Keratinocyte (primary cell): ENCODE measurements at regions not wholly inside any gene's neighbourhood (a gene's known extent, or its start where the extent isn't known, plus 50 kb on each side); places are given as distances from the start of the nearest gene placed in this dataset.

ENCODE experiments used
- DNase-seq: peaks from one replicate; pipeline ENCODE4 v3.0.0-alpha.2; 2011; ENCODE audit warnings: low read depth, missing footprints, low spot score
- FAIRE-seq: peaks from 2 replicates; lab custom pipeline; 2011; peaks lifted over from hg19 to GRCh38; lab: Jason Lieb, UNC
- H2AFZ ChIP-seq: 2 replicates; pipeline ENCODE4 v1.6.0; 2012; ENCODE audit warnings: low read length, control low read depth, inconsistent platforms; ENCODE audit not compliant: control insufficient read depth
- H3K27ac ChIP-seq: 2 replicates; pipeline ENCODE4 v1.5.1; 2011; ENCODE audit warnings: low read length; ENCODE audit not compliant: control insufficient read depth, insufficient read depth
- H3K27me3 ChIP-seq: 3 replicates; pipeline ENCODE4 v1.6.0; 2011; ENCODE audit warnings: low read length; ENCODE audit not compliant: control insufficient read depth, insufficient read depth; ENCODE audit errors: extremely low read depth
- H3K36me3 ChIP-seq, 2 experiments: 2 replicates in 1 of 2; 3 replicates in 1 of 2; pipeline ENCODE4 v1.5.1; 2011; ENCODE audit warnings: low read length in 2 of 2, mild to moderate bottlenecking in 1 of 2; ENCODE audit not compliant: control insufficient read depth in 2 of 2, insufficient read depth in 2 of 2; ENCODE audit errors: extremely low read depth in 1 of 2
- H3K4me1 ChIP-seq: 3 replicates; pipeline ENCODE4 v1.5.1; 2011; ENCODE audit warnings: low read length; ENCODE audit not compliant: control insufficient read depth, insufficient read depth; ENCODE audit errors: extremely low read depth
- H3K4me2 ChIP-seq: 3 replicates; pipeline ENCODE4 v1.6.0; 2011; ENCODE audit warnings: low read depth, low read length; ENCODE audit not compliant: control insufficient read depth, insufficient read depth; ENCODE audit errors: extremely low read depth
- H3K4me3 ChIP-seq, 3 experiments: fragments of 200-600 bp in 1 of 3; sonication (generic) in 1 of 3; 2 replicates in 2 of 3; 3 replicates in 1 of 3; pipeline ENCODE4 v1.5.1; 2011 to 2016; ENCODE audit warnings: low read length in 3 of 3, mild to moderate bottlenecking in 3 of 3, control low read depth in 2 of 3, inconsistent platforms in 1 of 3, low read depth in 1 of 3, mixed read lengths in 1 of 3, mixed run types in 1 of 3, moderate library complexity in 1 of 3; ENCODE audit not compliant: control insufficient read depth in 2 of 3, insufficient read depth in 2 of 3; ENCODE audit errors: extremely low read depth in 1 of 3
- H3K79me2 ChIP-seq: 2 replicates; pipeline ENCODE4 v1.6.0; 2012; ENCODE audit warnings: low read length; ENCODE audit not compliant: control insufficient read depth, insufficient read depth
- H3K9ac ChIP-seq: 3 replicates; pipeline ENCODE4 v1.6.0; 2011; ENCODE audit warnings: low read length; ENCODE audit not compliant: control insufficient read depth, insufficient read depth; ENCODE audit errors: extremely low read depth
- H3K9me1 ChIP-seq: 3 replicates; pipeline ENCODE4 v1.6.0; 2011; ENCODE audit warnings: low read length; ENCODE audit not compliant: control insufficient read depth, insufficient read depth; ENCODE audit errors: extremely low read depth
- H3K9me3 ChIP-seq: 2 replicates; pipeline ENCODE4 v1.5.1; 2012; ENCODE audit warnings: low read depth, low read length; ENCODE audit not compliant: control insufficient read depth
- H4K20me1 ChIP-seq: 3 replicates; pipeline ENCODE4 v1.6.0; 2011; ENCODE audit warnings: low read length; ENCODE audit not compliant: control insufficient read depth, insufficient read depth; ENCODE audit errors: extremely low read depth
- EZH2 ChIP-seq: IDR thresholded peaks from one replicate; pipeline ENCODE4 v1.6.1; 2012; ENCODE audit warnings: inconsistent platforms, mild to moderate bottlenecking, low read length, moderate library complexity
- dilution Hi-C: fragments of 300-500 bp; cut with MboI; formaldehyde crosslinking; loops from one replicate; pipeline ENCODE4 v1.7.0; 2020; ENCODE audit warnings: low sequenced_read_pairs; ENCODE audit not compliant: extremely low pct_ligation_motif_present
- TF ChIP-seq, protein P1 (sequence below), 3 experiments: IDR thresholded peaks in 1 of 3; conservative IDR thresholded peaks in 1 of 3; optimal IDR thresholded peaks in 1 of 3; 2 replicates in 2 of 3; 3 replicates in 1 of 3; pipeline versions ENCODE3 to v1.5.1; 2011; ENCODE audit warnings: low read length in 3 of 3, mild to moderate bottlenecking in 3 of 3, moderate library complexity in 2 of 3, control low read depth in 1 of 3, inconsistent platforms in 1 of 3; ENCODE audit not compliant: insufficient read depth in 2 of 3; ENCODE audit errors: extremely low read depth in 1 of 3

DNA sequence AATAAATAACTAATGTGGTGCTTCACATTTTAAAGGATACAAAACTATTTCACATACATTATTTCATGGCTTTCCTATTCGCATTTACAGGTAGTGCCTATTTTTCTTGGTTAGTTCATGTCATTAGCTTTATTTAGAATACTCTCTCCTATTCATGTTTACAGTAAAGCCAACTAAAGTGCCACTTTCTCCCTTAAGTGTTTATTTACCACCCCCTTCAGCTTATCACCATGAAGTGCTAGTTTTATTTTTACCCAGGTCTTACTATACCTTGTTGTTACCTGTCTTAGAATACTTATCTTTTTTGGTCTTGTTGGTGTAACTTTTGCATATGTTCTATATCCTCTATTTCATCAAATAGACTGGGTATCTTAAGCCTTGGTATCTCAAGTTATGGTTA, 715.2 kb upstream of the TENM4 start:
- Histone ChIP-seq H3K4me1 (no peaks in the 10 kb centered on the region), H3K36me3 (no peaks in the 10 kb centered on the region), H3K9me3 (no peaks in the 10 kb centered on the region), H3K27ac (no peak overlapping the region), H3K79me2 (no peaks in the 10 kb centered on the region), H4K20me1 (no peaks in the 10 kb centered on the region), H3K27me3 (no peaks in the 10 kb centered on the region), H3K9me1 (no peaks in the 10 kb centered on the region), H3K4me3 (no peak overlapping the region), H3K9ac (no peak overlapping the region), H3K4me2 (no peak overlapping the region), H2AFZ (no peak overlapping the region)
- dilution Hi-C loops = no loop called here
- DNase-seq (no peak), FAIRE-seq (no peak)
- no peak for TF ChIP-seq EZH2
- TF ChIP-seq, protein P1, sequence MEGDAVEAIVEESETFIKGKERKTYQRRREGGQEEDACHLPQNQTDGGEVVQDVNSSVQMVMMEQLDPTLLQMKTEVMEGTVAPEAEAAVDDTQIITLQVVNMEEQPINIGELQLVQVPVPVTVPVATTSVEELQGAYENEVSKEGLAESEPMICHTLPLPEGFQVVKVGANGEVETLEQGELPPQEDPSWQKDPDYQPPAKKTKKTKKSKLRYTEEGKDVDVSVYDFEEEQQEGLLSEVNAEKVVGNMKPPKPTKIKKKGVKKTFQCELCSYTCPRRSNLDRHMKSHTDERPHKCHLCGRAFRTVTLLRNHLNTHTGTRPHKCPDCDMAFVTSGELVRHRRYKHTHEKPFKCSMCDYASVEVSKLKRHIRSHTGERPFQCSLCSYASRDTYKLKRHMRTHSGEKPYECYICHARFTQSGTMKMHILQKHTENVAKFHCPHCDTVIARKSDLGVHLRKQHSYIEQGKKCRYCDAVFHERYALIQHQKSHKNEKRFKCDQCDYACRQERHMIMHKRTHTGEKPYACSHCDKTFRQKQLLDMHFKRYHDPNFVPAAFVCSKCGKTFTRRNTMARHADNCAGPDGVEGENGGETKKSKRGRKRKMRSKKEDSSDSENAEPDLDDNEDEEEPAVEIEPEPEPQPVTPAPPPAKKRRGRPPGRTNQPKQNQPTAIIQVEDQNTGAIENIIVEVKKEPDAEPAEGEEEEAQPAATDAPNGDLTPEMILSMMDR (optimal IDR thresholded peaks at IDR 0.05 in 1 of 3, IDR thresholded peaks at IDR 0.05 in 1 of 3, conservative IDR thresholded peaks at IDR 0.05 in 1 of 3; ENCODE audit: extremely low read depth in 1 of 3, insufficient read depth in 2 of 3, low read length in 3 of 3) = no peak

DNA sequence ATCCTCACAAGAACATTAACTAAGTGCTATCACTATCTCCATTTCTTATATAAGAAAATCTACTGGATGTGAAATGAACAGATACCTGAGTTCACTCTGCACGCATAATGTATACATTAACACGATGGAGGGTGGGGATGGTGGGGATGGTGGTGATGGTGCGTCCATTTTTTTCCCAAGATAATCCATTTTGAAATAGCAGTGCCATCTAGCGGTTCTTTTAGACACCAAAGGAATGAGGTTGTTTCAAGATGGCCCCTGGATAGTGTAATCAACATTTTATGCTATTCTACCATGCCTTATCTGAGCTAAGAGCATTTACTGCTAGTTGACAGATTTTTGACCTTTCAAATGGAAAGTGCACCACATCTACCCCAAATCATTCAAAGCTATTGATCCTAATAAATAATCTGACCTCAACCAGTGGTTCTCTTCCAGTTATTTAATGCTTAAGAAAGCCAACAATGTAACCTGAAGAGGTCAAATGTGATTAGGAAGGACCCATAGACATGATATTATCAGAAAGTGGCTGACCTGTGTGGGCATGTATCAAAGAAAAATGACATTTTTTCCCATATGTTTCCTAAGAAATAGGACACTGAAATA, 714.7 kb upstream of the TENM4 start:
- H3K9ac ChIP-seq = no peak overlapping the region
- H3K9me3 ChIP-seq = no peaks in the 10 kb centered on the region
- H3K4me1 ChIP-seq = no peaks in the 10 kb centered on the region
- H3K27ac ChIP-seq = no peak overlapping the region
- DNase-seq (no peak), FAIRE-seq (peak; percentile 76)
- dilution Hi-C loops = no loop called here
- no peak overlapping the region for H3K4me2 ChIP-seq
- no peak overlapping the region for H3K4me3 ChIP-seq
- no peak overlapping the region for H2AFZ ChIP-seq
- H3K79me2 ChIP-seq = no peaks in the 10 kb centered on the region
- H3K36me3 ChIP-seq = no peaks in the 10 kb centered on the region
- TF ChIP-seq, protein P1 (optimal IDR thresholded peaks at IDR 0.05 in 1 of 3, IDR thresholded peaks at IDR 0.05 in 1 of 3, conservative IDR thresholded peaks at IDR 0.05 in 1 of 3; ENCODE audit: extremely low read depth in 1 of 3, insufficient read depth in 2 of 3, low read length in 3 of 3) = peak; percentile 47 to 58 (median 56)
- no peak for TF ChIP-seq EZH2
- H4K20me1 ChIP-seq = no peaks in the 10 kb centered on the region
- no peaks in the 10 kb centered on the region for H3K9me1 ChIP-seq
- H3K27me3 ChIP-seq = no peaks in the 10 kb centered on the region
